Smooth muscle cell (in vitro differentiated cells): ENCODE measurements at regions not wholly inside any gene's neighbourhood (a gene's known extent, or its start where the extent isn't known, plus 50 kb on each side); places are given as distances from the start of the nearest gene placed in this dataset.

Source experiments
- DNase-seq: peaks from one replicate; lab custom pipeline; 2025; ENCODE audit not compliant: unreplicated experiment; lab: John Stamatoyannopoulos, UW
- H2AFZ ChIP-seq: fragments of 200-600 bp; sonication (generic); 2 replicates; pipeline ENCODE4 v1.6.0; 2016; ENCODE audit warnings: antibody characterized with exemption, low read depth, mild to moderate bottlenecking
- H3F3A ChIP-seq: fragments of 200-600 bp; sonication (generic); 2 replicates; pipeline ENCODE4 v1.6.0; 2017; ENCODE audit warnings: antibody characterized with exemption, low read depth
- H3K27ac ChIP-seq: fragments of 200-600 bp; sonication (generic); 2 replicates; pipeline ENCODE4 v1.5.1; 2016; ENCODE audit warnings: low read depth, mild to moderate bottlenecking
- H3K27me3 ChIP-seq: fragments of 200-600 bp; sonication (generic); 2 replicates; pipeline ENCODE4 v1.6.1; 2016; ENCODE audit warnings: low read depth, mild to moderate bottlenecking
- H3K36me3 ChIP-seq: fragments of 200-600 bp; sonication (generic); 2 replicates; pipeline ENCODE4 v1.5.1; 2016; ENCODE audit warnings: low read depth
- H3K4me1 ChIP-seq: fragments of 200-600 bp; sonication (generic); 2 replicates; pipeline ENCODE4 v1.5.1; 2016; ENCODE audit warnings: low read depth
- H3K4me2 ChIP-seq: fragments of 200-600 bp; sonication (generic); 2 replicates; pipeline ENCODE4 v1.6.0; 2016; ENCODE audit warnings: mild to moderate bottlenecking
- H3K4me3 ChIP-seq: fragments of 200-600 bp; sonication (generic); 2 replicates; pipeline ENCODE4 v1.5.1; 2016; ENCODE audit warnings: mild to moderate bottlenecking
- H3K79me2 ChIP-seq: fragments of 200-600 bp; sonication (generic); 2 replicates; pipeline ENCODE4 v1.6.0; 2016; ENCODE audit warnings: low read depth, mild to moderate bottlenecking
- H3K9ac ChIP-seq: fragments of 200-600 bp; sonication (generic); 2 replicates; pipeline ENCODE4 v1.6.0; 2016; ENCODE audit warnings: low read depth
- H3K9me3 ChIP-seq: fragments of 200-600 bp; sonication (generic); replicated peaks from 2 replicates; pipeline ENCODE4 v1.5.1; 2016; ENCODE audit warnings: low read depth
- H4K20me1 ChIP-seq: fragments of 200-600 bp; sonication (generic); 2 replicates; pipeline ENCODE4 v1.6.0; 2016; ENCODE audit warnings: low read depth
- CTCF ChIP-seq: fragments of 200-600 bp; sonication (generic); IDR thresholded peaks from 2 replicates; pipeline ENCODE4 v1.5.1; 2017; ENCODE audit warnings: borderline replicate concordance, mild to moderate bottlenecking, antibody characterized with exemption; ENCODE audit not compliant: insufficient read depth, poor library complexity, severe bottlenecking
- WGBS: methylation state at CpG from one replicate; pipeline ENCODE4 v1.1.7; 2016; ENCODE audit warnings: low lambda C conversion rate; 5-methylcytosine and 5-hydroxymethylcytosine counted together

- Histone ChIP-seq H3K79me2 (no peaks in the 10 kb centered on the region), H3K27me3 (no peaks in the 10 kb centered on the region), H3K9me3 (no peaks in the 10 kb centered on the region), H4K20me1 (no peaks in the 10 kb centered on the region), H3K4me2 (no peak overlapping the region), H3K4me3 (no peak overlapping the region), H3K9ac (no peak overlapping the region), H3F3A (no peaks in the 10 kb centered on the region), H3K36me3 (no peaks in the 10 kb centered on the region), H3K4me1 (no peaks in the 10 kb centered on the region), H2AFZ (no peak overlapping the region), H3K27ac (no peak overlapping the region)
- no peak for DNase-seq
- WGBS, result 78% methylated on average over 3 of the region's 3 CpGs
- TF ChIP-seq CTCF, result no peak
Observed at GRCh38 chr2:30314981-30315380, 83.6 kb downstream of the LBH start.

- H3K36me3 ChIP-seq, result no peaks in the 10 kb centered on the region
- H3K9me3 ChIP-seq, result no peaks in the 10 kb centered on the region
- H3K4me3 ChIP-seq, result no peak overlapping the region
- H3K4me1 ChIP-seq, result no peaks in the 10 kb centered on the region
- H3K9ac ChIP-seq, result no peak overlapping the region
- no peak for DNase-seq
- H3K27ac ChIP-seq, result no peak overlapping the region
- no peaks in the 10 kb centered on the region for H3K79me2 ChIP-seq
- TF ChIP-seq CTCF, result no peak
- no peak overlapping the region for H2AFZ ChIP-seq
- no peak overlapping the region for H3K4me2 ChIP-seq
- H4K20me1 ChIP-seq, result no peaks in the 10 kb centered on the region
- no peaks in the 10 kb centered on the region for H3F3A ChIP-seq
- 80% methylated on average over 3 of the region's 3 CpGs for WGBS
- H3K27me3 ChIP-seq, result no peaks in the 10 kb centered on the region
Observed at GRCh38 chr2:30315391-30316063, 84.2 kb downstream of the LBH start.

DNA sequence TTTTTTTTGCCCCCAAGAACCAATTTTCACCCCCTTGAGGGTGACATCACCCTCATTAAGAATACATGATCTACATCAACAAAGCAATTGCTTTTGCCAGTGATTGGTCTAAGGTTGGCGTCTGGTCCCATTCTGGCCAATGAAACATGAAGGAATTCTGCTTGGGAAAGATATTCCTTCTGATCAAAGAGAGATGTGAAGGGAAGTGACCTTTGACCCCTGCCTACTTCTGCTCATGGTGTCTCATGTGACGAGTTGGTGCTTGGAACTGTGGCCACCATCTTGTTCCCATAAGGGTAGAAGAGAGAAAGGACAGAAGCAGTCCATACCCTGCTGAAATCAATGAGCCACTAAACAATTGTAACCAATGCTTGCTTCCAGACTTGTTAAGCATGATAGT is 85.1 kb downstream of the LBH start:
- H3K4me2 ChIP-seq, result no peak overlapping the region
- DNase-seq, result no peak
- no peak overlapping the region for H2AFZ ChIP-seq
- H3K9me3 ChIP-seq, result no peaks in the 10 kb centered on the region
- no peaks in the 10 kb centered on the region for H4K20me1 ChIP-seq
- H3K79me2 ChIP-seq, result no peaks in the 10 kb centered on the region
- H3K27me3 ChIP-seq, result no peaks in the 10 kb centered on the region
- H3K4me3 ChIP-seq, result no peak overlapping the region
- H3K4me1 ChIP-seq, result no peaks in the 10 kb centered on the region
- no peaks in the 10 kb centered on the region for H3K36me3 ChIP-seq
- no peak overlapping the region for H3K27ac ChIP-seq
- H3K9ac ChIP-seq, result no peak overlapping the region
- 96% methylated on average over 2 of the region's 2 CpGs for WGBS
- TF ChIP-seq CTCF, result no peak
- no peaks in the 10 kb centered on the region for H3F3A ChIP-seq
